Hippocampal formation (tissue), 2 donors: ENCODE measurements at regions not wholly inside any gene's neighbourhood (a gene's known extent, or its start where the extent isn't known, plus 50 kb on each side); places are given as distances from the start of the nearest gene placed in this dataset.

Experiments used
- DNase-seq, 2 donors: peaks; one replicate each; lab custom pipeline; 2025; lab: John Stamatoyannopoulos, UW

DNA sequence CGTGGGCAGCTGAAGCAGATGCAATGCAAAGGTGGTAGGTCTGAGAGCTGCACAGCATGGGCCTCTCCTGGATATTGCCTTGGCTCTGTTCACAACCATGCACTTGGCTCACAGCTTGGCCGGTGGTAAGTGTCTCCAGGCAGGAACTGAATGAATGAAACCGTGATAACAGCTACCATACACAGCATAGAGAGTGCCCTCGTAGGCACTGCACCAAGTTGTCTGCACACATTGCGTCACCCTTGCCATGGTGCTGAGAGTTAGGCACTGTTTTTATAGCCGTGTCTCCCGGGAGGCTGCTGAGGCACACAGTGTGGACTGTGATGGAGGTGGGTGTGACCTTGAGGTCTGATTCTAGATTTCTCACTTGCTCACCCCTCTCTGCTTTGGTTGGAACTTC lies 157.6 kb upstream of the VASH1 start:
- DNase-seq, result no peak

GRCh38 chr14:76607510-76607909 lies 153.8 kb upstream of the VASH1 start:
- no peak for DNase-seq

DNA sequence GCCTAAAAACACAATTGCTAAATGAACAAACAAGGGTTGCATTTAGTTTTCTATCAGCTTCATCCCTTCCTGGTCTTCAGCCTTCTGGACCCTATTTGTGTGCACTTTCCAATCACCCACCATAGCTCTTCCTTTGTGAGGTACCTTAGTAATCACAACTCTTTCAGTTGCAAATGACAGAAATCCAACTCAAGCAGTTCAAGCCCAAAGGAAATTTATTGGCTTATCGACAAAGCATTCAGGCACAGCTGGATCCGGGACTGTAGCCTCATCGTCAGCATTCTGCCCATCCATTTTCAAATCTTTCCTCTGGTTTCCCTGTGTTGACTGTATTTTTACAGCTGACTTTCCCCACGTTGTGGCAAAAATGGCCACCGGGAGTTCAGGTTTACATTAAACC lies 148.6 kb upstream of the VASH1 start:
- DNase-seq, result no peak

- DNase-seq, result no peak
Observed at GRCh38 chr14:76613616-76614015, 147.7 kb upstream of the VASH1 start.

GRCh38 chr14:76615331-76615730 lies 145.9 kb upstream of the VASH1 start:
- DNase-seq, result no peak

DNA sequence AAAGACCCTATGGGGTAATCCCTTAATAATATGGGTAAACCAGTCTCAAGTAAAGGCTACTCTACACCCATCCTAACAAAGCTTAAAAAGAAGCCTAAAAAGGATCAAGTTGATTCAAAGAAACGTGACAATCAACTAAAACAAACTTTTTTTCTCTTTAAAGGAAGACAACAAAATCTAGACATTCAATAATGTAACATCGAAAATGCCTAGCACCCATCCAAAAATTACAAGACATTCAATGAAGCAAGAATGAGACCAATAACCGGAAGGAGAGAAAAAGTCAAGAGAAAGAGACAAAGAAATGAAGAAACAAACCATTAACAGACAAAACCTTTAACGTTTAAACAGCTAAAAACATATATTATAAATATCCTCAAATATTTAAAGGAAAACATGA lies 143.8 kb upstream of the VASH1 start:
- no peak for DNase-seq

DNA sequence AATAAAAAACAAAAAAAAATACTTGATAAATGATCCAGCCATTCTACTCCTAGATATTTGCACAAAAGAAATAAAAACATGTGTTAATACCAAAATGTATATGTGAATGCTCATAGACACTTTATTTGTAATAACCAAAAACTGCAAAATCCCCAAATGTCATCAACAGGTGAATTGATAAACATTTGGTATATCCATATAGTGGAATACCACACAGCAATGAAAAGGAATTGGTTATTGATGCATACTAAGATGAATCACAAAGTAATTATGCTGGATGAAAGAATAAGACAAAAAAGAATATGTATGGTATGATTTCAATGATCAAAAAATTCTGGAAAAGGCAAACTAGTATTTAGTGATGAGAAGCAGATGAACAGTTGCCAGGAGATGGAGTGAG lies 124.7 kb upstream of the VASH1 start:
- DNase-seq, result no peak

- no peak for DNase-seq
Observed at GRCh38 chr14:76638841-76639240, 122.4 kb upstream of the VASH1 start.

DNA sequence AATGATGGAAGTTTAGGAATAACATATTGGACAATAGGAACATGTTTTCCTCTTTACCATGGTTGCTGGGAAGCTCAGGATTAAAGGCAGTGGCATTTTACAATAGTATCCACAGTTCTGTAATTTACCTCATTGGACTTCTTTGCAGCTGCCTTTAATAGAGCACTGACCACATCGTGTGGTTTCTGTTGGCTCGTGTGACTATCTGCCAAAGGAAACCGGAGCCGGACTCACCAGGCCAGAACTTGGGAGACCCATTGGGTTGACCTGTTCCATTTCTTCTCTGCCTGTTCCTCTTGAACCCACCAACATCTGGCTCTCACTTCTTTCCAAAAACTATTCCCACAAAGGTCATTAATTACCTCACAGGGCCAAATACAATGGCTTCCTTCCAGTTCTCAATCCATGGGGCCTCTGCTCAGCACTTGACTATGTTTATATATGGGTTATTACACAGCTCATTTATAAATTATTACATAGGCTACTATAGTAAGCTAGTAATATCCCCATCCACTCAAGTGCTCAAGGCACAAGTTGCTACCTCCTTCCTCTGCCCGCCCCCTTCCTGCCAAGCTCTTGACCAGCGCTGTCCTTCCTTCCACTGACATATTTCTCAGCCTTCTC lies 121.5 kb upstream of the VASH1 start:
- DNase-seq, result no peak

DNA sequence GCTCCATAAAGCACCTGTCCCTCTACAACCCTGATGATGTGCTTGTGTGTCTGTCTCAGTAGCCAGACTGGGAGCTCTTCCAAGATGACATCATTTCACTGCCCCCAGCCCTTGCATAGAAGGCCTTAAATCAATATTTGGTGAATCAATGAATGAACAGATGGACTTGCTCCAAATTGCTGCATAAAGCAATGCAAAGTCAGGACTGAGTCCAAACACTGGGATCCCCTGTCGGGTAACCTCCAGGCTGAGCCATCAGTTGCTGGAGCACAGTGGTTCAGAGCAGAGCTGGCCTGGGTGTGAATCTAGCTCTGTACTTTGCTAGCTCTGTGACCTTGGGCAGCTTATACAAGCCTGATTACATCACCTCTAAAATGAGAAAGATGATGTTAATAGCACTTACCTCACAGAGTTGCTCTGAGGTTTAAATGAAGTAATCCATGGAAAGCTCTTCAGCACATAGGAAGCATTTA lies 120.3 kb upstream of the VASH1 start:
- DNase-seq, result no peak

DNA sequence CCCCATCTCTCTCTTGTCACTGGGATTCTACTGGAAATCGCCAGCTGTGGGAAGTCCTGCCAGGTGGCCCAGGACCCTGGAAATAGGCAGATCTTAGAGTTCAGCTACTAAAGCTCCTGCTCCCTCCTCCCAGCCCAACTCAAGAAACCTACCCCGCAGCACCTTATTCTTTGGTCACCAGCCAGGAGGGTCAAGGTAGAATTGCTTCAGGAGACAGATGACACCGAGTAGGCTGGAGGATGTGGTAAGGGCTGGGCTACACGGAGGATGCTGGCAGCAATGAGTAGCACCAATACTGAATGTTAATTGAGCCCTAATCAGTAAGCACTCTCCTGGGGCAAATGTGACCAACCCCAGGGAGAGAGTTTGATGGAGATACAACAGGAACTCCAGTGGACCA lies 119.7 kb upstream of the VASH1 start:
- DNase-seq, result no peak

GRCh38 chr14:76643887-76644286 lies 117.4 kb upstream of the VASH1 start:
- no peak for DNase-seq

DNA sequence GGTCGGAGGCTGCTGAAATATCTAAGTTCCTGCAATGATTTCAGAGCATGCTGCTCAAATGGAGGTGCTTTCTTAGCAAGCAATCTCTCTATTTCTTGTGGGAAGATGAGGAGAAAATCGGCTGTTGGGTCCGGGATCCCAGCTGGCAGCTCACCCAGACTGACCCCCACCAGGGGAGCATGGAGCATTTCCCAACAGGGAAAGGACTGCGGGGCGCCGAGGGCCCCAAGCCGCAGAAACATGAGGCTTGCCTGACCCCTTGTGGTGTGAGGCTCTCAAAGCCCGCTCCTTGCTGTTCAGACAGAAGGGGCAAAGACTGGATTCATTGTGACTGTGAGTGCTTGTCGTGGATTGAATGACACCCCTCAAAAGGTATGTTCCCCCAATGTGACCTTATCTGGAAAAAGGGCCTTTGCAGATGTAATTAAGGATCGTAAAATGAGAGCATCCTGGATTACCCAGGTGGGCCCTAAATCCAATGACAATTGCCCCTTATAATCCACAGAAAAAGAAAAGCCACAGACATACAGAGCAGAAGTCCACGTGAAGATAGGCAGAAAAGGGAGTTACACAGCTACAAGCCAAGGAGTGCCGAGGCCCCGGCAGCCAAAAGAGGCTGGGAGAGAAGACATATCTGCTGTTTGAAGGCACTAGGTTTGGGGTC lies 116.3 kb upstream of the VASH1 start:
- peak; percentile 8 to 19 for DNase-seq

DNA sequence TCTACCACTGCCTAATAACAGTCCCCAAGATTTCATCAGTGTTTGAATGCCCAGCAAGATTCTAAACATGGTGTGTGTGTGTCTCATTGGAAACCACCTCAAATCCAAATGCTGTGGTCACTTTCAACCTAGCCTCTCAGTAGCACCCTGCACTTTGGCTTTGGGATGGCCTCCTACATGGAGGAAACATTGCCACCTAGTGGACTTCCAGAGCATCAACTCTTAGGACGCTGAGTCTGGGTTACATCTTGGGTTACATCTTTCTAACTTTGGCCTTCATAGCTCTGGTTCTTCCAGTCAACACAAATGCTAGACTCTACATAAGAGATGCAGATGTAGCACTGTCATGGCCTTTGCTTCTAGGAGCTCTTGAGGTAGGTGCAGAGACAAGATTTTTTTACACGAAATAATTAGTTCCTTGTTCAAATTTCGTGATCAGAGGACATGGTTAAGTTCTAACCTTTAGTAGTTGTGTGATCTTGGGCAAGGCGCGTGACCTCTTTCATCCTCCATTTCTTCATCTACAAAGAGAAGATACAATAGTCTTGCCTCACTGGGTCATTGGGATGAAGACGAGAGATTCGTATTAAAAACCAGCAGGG lies 113.5 kb upstream of the VASH1 start:
- DNase-seq, result peak in 1 of 2 donors; percentile 40

GRCh38 chr14:76651410-76652055 lies 109.7 kb upstream of the VASH1 start:
- no peak for DNase-seq

DNA sequence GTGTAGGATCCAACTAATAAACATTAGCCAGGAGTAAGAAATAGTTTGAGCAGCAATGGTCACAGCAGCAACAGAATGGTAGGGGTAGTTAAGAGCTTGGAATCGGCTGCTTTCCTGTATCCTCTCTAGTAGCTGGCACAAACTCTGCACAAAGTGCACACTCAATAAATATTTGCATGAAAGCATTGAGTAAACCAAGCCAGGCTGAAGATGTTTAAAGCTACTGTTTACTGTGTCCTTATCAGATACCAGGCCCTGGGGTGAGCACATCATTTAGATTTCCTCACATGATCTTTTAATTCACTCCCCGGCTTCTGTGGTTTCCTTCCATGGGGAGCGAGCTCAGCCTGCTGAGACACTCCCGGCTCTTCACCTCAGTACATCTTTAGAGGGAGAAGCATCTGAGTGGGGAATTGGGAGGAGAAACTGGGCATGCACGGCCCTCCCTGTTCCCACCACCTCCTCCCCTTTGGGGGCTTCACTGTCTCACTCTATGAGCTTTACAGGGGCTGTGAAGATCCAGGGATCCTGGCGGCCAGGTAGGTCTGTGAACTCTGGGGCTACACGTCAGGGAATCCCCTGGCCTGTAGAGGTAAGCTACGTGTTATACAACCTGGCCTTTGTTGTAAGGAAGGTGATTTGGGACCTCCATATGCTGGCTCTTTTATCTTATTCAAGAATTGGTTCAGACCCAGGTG lies 107.2 kb upstream of the VASH1 start:
- no peak for DNase-seq

DNA sequence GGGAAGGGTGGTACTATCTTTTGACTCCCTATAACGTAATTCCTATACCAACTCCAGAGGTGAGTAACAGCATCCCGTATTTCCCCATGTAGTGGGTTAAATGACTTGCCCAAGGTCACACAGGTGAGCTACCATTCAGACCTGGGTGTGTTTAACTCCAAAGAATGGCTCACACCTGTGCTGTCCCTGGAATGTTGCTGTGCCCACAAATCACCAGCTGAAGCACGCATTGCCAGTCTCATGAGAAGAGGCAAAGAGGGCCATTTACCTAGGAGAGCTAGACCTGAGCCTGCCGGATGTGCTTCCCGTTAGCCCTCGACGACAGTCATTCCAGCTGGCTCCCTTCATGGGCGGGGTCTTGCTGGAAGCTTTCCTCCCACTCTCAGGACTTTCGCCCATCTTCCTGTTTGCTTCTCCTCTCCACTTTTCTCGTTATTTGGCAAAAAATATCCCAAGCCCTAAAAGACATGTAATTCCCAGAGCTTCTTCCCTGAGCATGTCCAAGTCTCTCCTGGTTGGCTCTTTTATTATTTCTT lies 106.6 kb upstream of the VASH1 start:
- no peak for DNase-seq

DNA sequence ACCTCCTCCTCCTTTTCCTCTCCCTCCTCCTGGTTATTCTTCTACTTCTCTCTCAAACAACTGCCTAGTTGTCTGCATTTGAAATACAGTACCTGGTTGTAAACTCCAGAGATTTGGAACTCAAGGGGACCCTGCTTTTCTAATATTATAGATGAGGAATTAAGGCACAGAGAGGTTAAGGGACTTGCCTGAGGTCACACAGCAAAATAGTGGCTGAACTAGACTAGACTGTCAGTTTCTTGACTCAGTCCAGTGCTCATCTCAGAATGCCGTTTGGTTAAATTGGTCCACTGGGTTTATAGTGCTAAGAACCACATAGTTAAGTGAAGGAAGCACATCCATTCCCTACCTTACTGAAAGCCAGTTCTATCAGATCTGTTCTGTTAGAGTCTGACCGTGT lies 105.9 kb upstream of the VASH1 start:
- DNase-seq, result no peak

GRCh38 chr14:76656592-76656991 lies 104.7 kb upstream of the VASH1 start:
- no peak for DNase-seq

GRCh38 chr14:76657404-76657803 lies 103.9 kb upstream of the VASH1 start:
- no peak for DNase-seq

DNA sequence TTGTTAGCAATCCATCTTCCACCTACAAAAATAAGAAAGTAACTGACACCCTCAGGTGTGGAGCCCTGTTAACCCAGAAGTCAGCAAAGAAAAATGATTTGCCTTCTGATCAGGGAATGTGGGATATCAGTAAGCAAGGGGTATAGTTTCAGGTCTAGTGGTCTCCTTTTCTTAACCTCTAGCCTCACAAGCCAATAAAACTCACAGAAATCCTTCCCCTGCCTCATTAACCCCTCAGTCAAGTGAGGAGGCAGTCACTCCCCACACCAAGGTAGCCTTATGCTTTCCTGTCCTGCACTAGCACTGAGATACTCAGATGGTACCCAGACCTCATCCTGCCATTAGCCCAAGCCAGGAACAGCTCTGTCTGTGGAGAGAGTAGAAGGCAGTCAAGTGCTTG lies 103.4 kb upstream of the VASH1 start:
- DNase-seq, result no peak

- no peak for DNase-seq
Observed at GRCh38 chr14:76662580-76662979, 98.7 kb upstream of the VASH1 start.
